Gastrocnemius medialis (tissue), 4 donors: ENCODE measurements at regions not wholly inside any gene's neighbourhood (a gene's known extent, or its start where the extent isn't known, plus 50 kb on each side); places are given as distances from the start of the nearest gene placed in this dataset.
"Not testable (repeated sequence)": the region's sequence is repeated elsewhere in the genome, so short reads cannot be mapped to it uniquely, and the experiment has no call there.

Experiments
- CTCF ChIP-seq, 5 experiments: fragments of 450-650 bp in 3 of 5; fragments of 200-600 bp in 2 of 5; sonication (generic) in 2 of 5; IDR thresholded peaks in 4 of 5; conservative IDR thresholded peaks in 1 of 5; 1 replicate in 4 of 5; 2 replicates in 1 of 5; pipeline ENCODE4 v1.5.1; 2016 to 2019; ENCODE audit warnings: antibody characterized with exemption in 5 of 5, mild to moderate bottlenecking in 3 of 5, moderate library complexity in 3 of 5
- POLR2A ChIP-seq, 2 donors: fragments of 450-650 bp; IDR thresholded peaks; one replicate each; pipeline ENCODE4 v1.6.1; 2017; ENCODE audit warnings: antibody characterized with exemption in 2 of 2, mild to moderate bottlenecking in 2 of 2, moderate library complexity in 2 of 2

GRCh38 chr1:71290506-71291237, 209.8 kb upstream of the ZRANB2 start:
- TF ChIP-seq CTCF (IDR thresholded peaks at IDR 0.05 in 4 of 5, conservative IDR thresholded peaks at IDR 0.05 in 1 of 5); POLR2A (IDR thresholded peaks at IDR 0.05): not testable (repeated sequence)
